ENCODE measurements at regions not wholly inside any gene's neighbourhood (a gene's known extent, or its start where the extent isn't known, plus 50 kb on each side); places are given as distances from the start of the nearest gene placed in this dataset.

- TF ChIP-seq CTCF (tag by site-specific recombination; IDR thresholded peaks at IDR 0.05) (no peak), SP2 (tag by site-specific recombination; IDR thresholded peaks at IDR 0.05) (no peak), ZNF768 (tag by site-specific recombination; IDR thresholded peaks at IDR 0.05) (no peak), ZNF341 (tag by site-specific recombination; IDR thresholded peaks at IDR 0.05; ENCODE audit: low read depth) (no peak), ZNF692 (tag by site-specific recombination; IDR thresholded peaks at IDR 0.05) (no peak), ZBTB10 (tag by site-specific recombination; IDR thresholded peaks at IDR 0.05) (no peak), KLF16 (tag by site-specific recombination; IDR thresholded peaks at IDR 0.05) (no peak), TRIM28 (IDR thresholded peaks at IDR 0.05; ENCODE audit: borderline replicate concordance, low read length) (no peak), ZNF776 (tag by site-specific recombination; IDR thresholded peaks at IDR 0.05; ENCODE audit: borderline replicate concordance) (no peak), ZNF23 (tag by site-specific recombination; IDR thresholded peaks at IDR 0.05; ENCODE audit: borderline replicate concordance) (no peak), ZNF350 (tag by site-specific recombination; IDR thresholded peaks at IDR 0.05) (no peak)
These were observed 199.9 kb upstream of the IGF1 start for GRCh38 chr12:102680304-102680703.
